ENCODE measurements at regions not wholly inside any gene's neighbourhood (a gene's known extent, or its start where the extent isn't known, plus 50 kb on each side); places are given as distances from the start of the nearest gene placed in this dataset.

DNA sequence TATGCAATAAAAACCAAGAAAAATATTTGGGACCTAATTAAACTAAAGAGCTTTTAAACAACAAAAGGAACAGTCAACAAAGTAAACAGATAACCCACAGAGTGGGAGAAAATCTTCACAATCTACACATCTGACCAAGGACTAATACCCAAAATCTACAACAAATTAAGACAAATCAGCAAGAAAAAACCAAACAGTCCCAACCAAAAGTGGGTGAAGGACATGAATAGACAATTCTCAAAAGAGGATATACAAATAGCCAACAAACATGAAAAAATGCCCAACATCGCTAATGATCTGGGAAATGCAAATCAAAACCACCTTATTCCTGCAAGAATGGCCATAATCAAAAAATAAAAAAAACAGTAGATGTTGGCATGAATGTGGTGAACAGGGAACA lies 250.1 kb downstream of the C1D start:
- no peaks in the 10 kb centered on the region for H4K20me1 ChIP-seq (ENCODE audit: insufficient read depth)
- no peaks in the 10 kb centered on the region for H3K36me3 ChIP-seq (ENCODE audit: insufficient read depth, low read length)
- H3K9me2 ChIP-seq (ENCODE audit: insufficient read depth, low read length): no peaks in the 10 kb centered on the region
- no peaks in the 10 kb centered on the region for H3F3A ChIP-seq (ENCODE audit: insufficient read depth, low read length, poor library complexity, severe bottlenecking)
- H3K9ac ChIP-seq (ENCODE audit: low read length): no peak overlapping the region
- no peak overlapping the region for H2AFZ ChIP-seq (ENCODE audit: low read depth, low read length)
- H3K4me2 ChIP-seq (ENCODE audit: low read length): no peak overlapping the region
- no peak overlapping the region for H3K4me3 ChIP-seq (ENCODE audit: low read length)
- no peaks in the 10 kb centered on the region for H3K9me3 ChIP-seq (ENCODE audit: low read length)
- no peak overlapping the region for H3K27ac ChIP-seq (ENCODE audit: low read length)
- H3K79me2 ChIP-seq (replicated peaks; ENCODE audit: insufficient read depth, low read length): no peaks in the 10 kb centered on the region
- TF ChIP-seq MXI1 (conservative IDR thresholded peaks at IDR 0.05; ENCODE audit: poor library complexity, severe bottlenecking) (no peak), POLR2AphosphoS5 (IDR thresholded peaks at IDR 0.05) (no peak), TAF1 (IDR thresholded peaks at IDR 0.05; ENCODE audit: low read depth) (no peak), EP300 (conservative IDR thresholded peaks at IDR 0.05; ENCODE audit: poor library complexity, severe bottlenecking) (no peak), EZH2 (IDR thresholded peaks at IDR 0.05; ENCODE audit: borderline replicate concordance, insufficient read depth, low read length, poor library complexity, severe bottlenecking) (no peak), RAD21 (conservative IDR thresholded peaks at IDR 0.05) (no peak), SMC3 (conservative IDR thresholded peaks at IDR 0.05; ENCODE audit: poor library complexity) (no peak)
- TF ChIP-seq, protein P1, sequence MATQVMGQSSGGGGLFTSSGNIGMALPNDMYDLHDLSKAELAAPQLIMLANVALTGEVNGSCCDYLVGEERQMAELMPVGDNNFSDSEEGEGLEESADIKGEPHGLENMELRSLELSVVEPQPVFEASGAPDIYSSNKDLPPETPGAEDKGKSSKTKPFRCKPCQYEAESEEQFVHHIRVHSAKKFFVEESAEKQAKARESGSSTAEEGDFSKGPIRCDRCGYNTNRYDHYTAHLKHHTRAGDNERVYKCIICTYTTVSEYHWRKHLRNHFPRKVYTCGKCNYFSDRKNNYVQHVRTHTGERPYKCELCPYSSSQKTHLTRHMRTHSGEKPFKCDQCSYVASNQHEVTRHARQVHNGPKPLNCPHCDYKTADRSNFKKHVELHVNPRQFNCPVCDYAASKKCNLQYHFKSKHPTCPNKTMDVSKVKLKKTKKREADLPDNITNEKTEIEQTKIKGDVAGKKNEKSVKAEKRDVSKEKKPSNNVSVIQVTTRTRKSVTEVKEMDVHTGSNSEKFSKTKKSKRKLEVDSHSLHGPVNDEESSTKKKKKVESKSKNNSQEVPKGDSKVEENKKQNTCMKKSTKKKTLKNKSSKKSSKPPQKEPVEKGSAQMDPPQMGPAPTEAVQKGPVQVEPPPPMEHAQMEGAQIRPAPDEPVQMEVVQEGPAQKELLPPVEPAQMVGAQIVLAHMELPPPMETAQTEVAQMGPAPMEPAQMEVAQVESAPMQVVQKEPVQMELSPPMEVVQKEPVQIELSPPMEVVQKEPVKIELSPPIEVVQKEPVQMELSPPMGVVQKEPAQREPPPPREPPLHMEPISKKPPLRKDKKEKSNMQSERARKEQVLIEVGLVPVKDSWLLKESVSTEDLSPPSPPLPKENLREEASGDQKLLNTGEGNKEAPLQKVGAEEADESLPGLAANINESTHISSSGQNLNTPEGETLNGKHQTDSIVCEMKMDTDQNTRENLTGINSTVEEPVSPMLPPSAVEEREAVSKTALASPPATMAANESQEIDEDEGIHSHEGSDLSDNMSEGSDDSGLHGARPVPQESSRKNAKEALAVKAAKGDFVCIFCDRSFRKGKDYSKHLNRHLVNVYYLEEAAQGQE (IDR thresholded peaks at IDR 0.05; ENCODE audit: borderline replicate concordance): no peak
- H3K27me3 ChIP-seq (ENCODE audit: insufficient read depth, low read depth, low read length): no peaks in the 10 kb centered on the region

DNA sequence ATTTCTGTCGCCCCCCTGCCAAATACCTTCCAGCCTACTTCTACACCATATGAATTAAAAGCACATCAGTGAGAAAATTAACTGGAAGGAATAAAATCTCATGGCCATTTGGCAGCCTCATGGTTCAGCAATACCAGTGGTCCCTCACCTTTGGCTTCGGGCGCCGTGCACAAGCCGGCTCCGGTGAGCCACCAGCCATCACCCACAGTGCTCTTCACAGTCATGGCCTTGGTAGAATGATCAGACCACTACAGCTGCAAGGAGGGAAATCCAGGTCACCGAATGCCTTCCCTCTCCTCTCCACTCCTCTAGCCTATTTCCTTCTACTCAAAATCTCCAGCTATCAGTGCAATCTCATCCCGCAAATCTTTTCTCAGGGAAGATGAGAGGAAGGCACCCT lies 239.1 kb downstream of the C1D start:
- Histone ChIP-seq H3K36me3 (ENCODE audit: insufficient read depth, low read length) (no peaks in the 10 kb centered on the region), H3K27me3 (ENCODE audit: insufficient read depth, low read depth, low read length) (no peaks in the 10 kb centered on the region), H2AFZ (ENCODE audit: low read depth, low read length) (no peak overlapping the region), H3K9me3 (ENCODE audit: low read length) (no peaks in the 10 kb centered on the region), H3K9ac (ENCODE audit: low read length) (no peak overlapping the region), H3K4me2 (ENCODE audit: low read length) (no peak overlapping the region), H3F3A (ENCODE audit: insufficient read depth, low read length, poor library complexity, severe bottlenecking) (no peaks in the 10 kb centered on the region), H3K27ac (ENCODE audit: low read length) (no peak overlapping the region), H3K79me2 (replicated peaks; ENCODE audit: insufficient read depth, low read length) (no peaks in the 10 kb centered on the region), H3K9me2 (ENCODE audit: insufficient read depth, low read length) (no peaks in the 10 kb centered on the region), H4K20me1 (ENCODE audit: insufficient read depth) (no peaks in the 10 kb centered on the region), H3K4me3 (ENCODE audit: low read length) (no peak overlapping the region)
- no peak for TF ChIP-seq EP300 (conservative IDR thresholded peaks at IDR 0.05; ENCODE audit: poor library complexity, severe bottlenecking)
- TF ChIP-seq POLR2AphosphoS5 (IDR thresholded peaks at IDR 0.05): no peak
- TF ChIP-seq, protein P1 (IDR thresholded peaks at IDR 0.05; ENCODE audit: borderline replicate concordance): no peak

Data from neural cell (in vitro differentiated cells).